B cell (primary cell): ENCODE measurements at regions not wholly inside any gene's neighbourhood (a gene's known extent, or its start where the extent isn't known, plus 50 kb on each side); places are given as distances from the start of the nearest gene placed in this dataset.

ENCODE experiments used
- ATAC-seq: fragments of 200-7000 bp; cut with Tn5 transposase; one replicate; pipeline ENCODE4 v1.10.0; 2021; ENCODE audit warnings: low read depth, mild to moderate bottlenecking, moderate number of reproducible peaks, moderate library complexity
- CTCF ChIA-PET: fragments of 350-600 bp; sonication (Branson Sonifier 250); formaldehyde crosslinking; loops from one replicate; lab custom pipeline; 2021; ENCODE audit warnings: antibody characterized with exemption, inconsistent platforms; lab: Charles Lee
- POLR2A ChIA-PET: fragments of 350-600 bp; sonication (Branson Sonifier 250); formaldehyde crosslinking; loops from one replicate; lab custom pipeline; 2021; ENCODE audit warnings: antibody characterized with exemption; lab: Charles Lee
- DNase-seq: peaks from one replicate; pipeline ENCODE4 v3.0.0; 2013
- H2AFZ ChIP-seq: 2 replicates; pipeline ENCODE4 v1.6.1; 2012; ENCODE audit warnings: mild to moderate bottlenecking, low read depth, low read length; ENCODE audit not compliant: insufficient read depth, poor library complexity, severe bottlenecking
- H3K27ac ChIP-seq, 2 donors: 1 replicate in 1 of 2; 2 replicates in 1 of 2; pipeline ENCODE4 v1.5.1; 2012 to 2013; ENCODE audit warnings: low read length in 2 of 2, mild to moderate bottlenecking in 2 of 2, moderate library complexity in 1 of 2
- H3K27me3 ChIP-seq, 4 experiments: fragments of 200-600 bp in 1 of 4; sonication (generic) in 1 of 4; replicated peaks in 1 of 4; 1 replicate in 2 of 4; 2 replicates in 2 of 4; pipeline versions ENCODE4 v1.6.1 to v1.7.0; 2013 to 2016; ENCODE audit warnings: low read length in 3 of 4, mild to moderate bottlenecking in 2 of 4, mixed read lengths in 1 of 4, moderate library complexity in 1 of 4; ENCODE audit not compliant: insufficient read depth in 4 of 4, control insufficient read depth in 3 of 4; ENCODE audit errors: control extremely low read depth in 1 of 4
- H3K36me3 ChIP-seq, 2 experiments: replicated peaks in 1 of 2; 1 replicate in 1 of 2; 2 replicates in 1 of 2; pipeline versions ENCODE4 v1.6.1 to v1.7.1; 2013; ENCODE audit warnings: low read length in 1 of 2; ENCODE audit not compliant: insufficient read depth in 2 of 2, control insufficient read depth in 1 of 2; ENCODE audit errors: control extremely low read depth in 1 of 2, extremely low read depth in 1 of 2
- H3K4me1 ChIP-seq, 2 donors: fragments of 200-600 bp in 1 of 2; sonication (generic) in 1 of 2; 1 replicate in 1 of 2; 2 replicates in 1 of 2; pipeline versions ENCODE4 v1.5.1 to v1.6.1; 2013 to 2017; ENCODE audit warnings: low read length in 2 of 2; ENCODE audit not compliant: control insufficient read depth in 2 of 2, insufficient read depth in 2 of 2
- H3K4me2 ChIP-seq: replicated peaks from 2 replicates; pipeline ENCODE3; 2012; ENCODE audit warnings: mild to moderate bottlenecking, low read depth, low read length; ENCODE audit not compliant: poor library complexity, severe bottlenecking
- H3K4me3 ChIP-seq, 5 experiments: fragments of 200-600 bp in 1 of 5; sonication (generic) in 1 of 5; 1 replicate in 3 of 5; 2 replicates in 2 of 5; pipeline versions ENCODE4 v1.5.1 to v1.7.0; 2011 to 2016; ENCODE audit warnings: low read length in 4 of 5, mild to moderate bottlenecking in 4 of 5, low read depth in 2 of 5, control low read depth in 1 of 5, moderate library complexity in 1 of 5; ENCODE audit not compliant: insufficient read depth in 1 of 5; ENCODE audit errors: control extremely low read depth in 1 of 5, extremely low read depth in 1 of 5
- H3K79me2 ChIP-seq: fragments of 200-600 bp; sonication (generic); one replicate; pipeline ENCODE4 v1.6.0; 2016; ENCODE audit warnings: low read length; ENCODE audit not compliant: control insufficient read depth, insufficient read depth
- H3K9ac ChIP-seq: fragments of 200-600 bp; sonication (generic); 2 replicates; pipeline ENCODE4 v1.6.1; 2017; ENCODE audit warnings: mild to moderate bottlenecking, low read length, moderate library complexity
- H3K9me3 ChIP-seq, 3 donors: one replicate each; pipeline versions ENCODE4 v1.6.1 to v1.7.1; 2013; ENCODE audit warnings: low read length in 2 of 3; ENCODE audit not compliant: control insufficient read depth in 2 of 3, insufficient read depth in 1 of 3; ENCODE audit errors: control extremely low read depth in 1 of 3
- H4K20me1 ChIP-seq: 2 replicates; pipeline ENCODE4 v1.6.0; 2012; ENCODE audit warnings: mild to moderate bottlenecking, low read length; ENCODE audit not compliant: insufficient read depth, control insufficient read depth, poor library complexity, severe bottlenecking
- H3K27ac Mint-ChIP-seq: one replicate; pipeline ENCODE4 v1.8.0; 2021; ENCODE audit warnings: mixed read lengths
- H3K27me3 Mint-ChIP-seq: one replicate; pipeline ENCODE4 v1.8.0; 2021; ENCODE audit warnings: mixed read lengths
- H3K4me1 Mint-ChIP-seq: one replicate; pipeline ENCODE4 v1.8.0; 2021; ENCODE audit warnings: mixed read lengths
- H3K4me3 Mint-ChIP-seq: one replicate; pipeline ENCODE4 v1.8.0; 2021; ENCODE audit warnings: mixed read lengths
- H3K9me3 Mint-ChIP-seq: one replicate; pipeline ENCODE4 v1.8.0; 2022; ENCODE audit warnings: mixed read lengths; ENCODE audit not compliant: insufficient read depth
- CTCF ChIP-seq: fragments of 200-600 bp; IDR thresholded peaks from one replicate; pipeline ENCODE4 v1.8.0; 2022; ENCODE audit warnings: antibody characterized with exemption, mild to moderate bottlenecking
- EZH2 ChIP-seq: IDR thresholded peaks from 2 replicates; pipeline ENCODE4 v1.6.1; 2012; ENCODE audit warnings: borderline replicate concordance, low read depth, mild to moderate bottlenecking, moderate library complexity, low read length; ENCODE audit not compliant: insufficient read depth, poor library complexity, severe bottlenecking
- WGBS: methylation state at CpG from one replicate; pipeline ENCODE4 v1.1.5; 2013; ENCODE audit warnings: missing lambda C conversion rate; ENCODE audit not compliant: insufficient coverage; 5-methylcytosine and 5-hydroxymethylcytosine counted together
- intact Hi-C: fragments of 100-400 bp; cut with micrococcal nuclease; formaldehyde crosslinking; loops from one replicate; pipeline ENCODE4 v1.10.0; 2022

DNA sequence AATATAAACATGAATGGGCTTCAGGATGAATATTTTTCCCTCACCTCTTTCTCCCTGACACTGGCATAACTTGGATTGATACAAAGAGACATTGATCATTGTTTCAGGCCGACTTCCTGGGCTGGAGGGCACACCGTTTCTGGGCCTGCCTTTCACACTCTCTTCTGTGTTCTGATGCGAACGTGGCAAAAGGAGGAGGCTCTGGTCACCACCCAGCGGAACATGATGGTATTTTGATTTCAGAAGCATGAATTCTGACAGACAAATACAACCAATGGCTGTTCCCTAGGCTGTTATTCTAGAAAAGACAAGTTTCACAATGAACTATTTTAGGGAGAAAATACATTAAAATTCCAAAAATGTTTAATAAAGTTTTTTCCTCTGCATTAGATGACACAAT is 534.5 kb upstream of the MKI67 start:
- H3K79me2 ChIP-seq = no peaks in the 10 kb centered on the region
- DNase-seq = no peak
- H3K9ac ChIP-seq = no peak overlapping the region
- no peak overlapping the region for H3K27ac Mint-ChIP-seq
- no peak overlapping the region for H2AFZ ChIP-seq
- no peak overlapping the region for H3K27ac ChIP-seq
- H3K36me3 ChIP-seq = no peaks in the 10 kb centered on the region
- no peak overlapping the region for H3K4me3 Mint-ChIP-seq
- peaks cover 0 to 5% (median 0%) of the 10 kb centered on the region in 3 donors for H3K9me3 ChIP-seq
- no peaks in the 10 kb centered on the region for H3K4me1 Mint-ChIP-seq
- no peak for TF ChIP-seq EZH2
- no peak for TF ChIP-seq CTCF
- no peak overlapping the region for H3K4me3 ChIP-seq
- ChIA-PET CTCF (no interaction called here), POLR2A (no interaction called here)
- H3K4me2 ChIP-seq = no peak overlapping the region
- intact Hi-C loops = no loop called here
- ATAC-seq = no peak
- no peaks in the 10 kb centered on the region for H3K27me3 Mint-ChIP-seq
- no peaks in the 10 kb centered on the region for H3K9me3 Mint-ChIP-seq
- H3K4me1 ChIP-seq = no peaks in the 10 kb centered on the region
- 60% methylated on average over 1 of the region's 5 CpGs for WGBS
- no peaks in the 10 kb centered on the region for H4K20me1 ChIP-seq
- no peaks in the 10 kb centered on the region for H3K27me3 ChIP-seq

- POLR2A ChIA-PET = no interaction called here
- TF ChIP-seq CTCF = no peak
- TF ChIP-seq EZH2 = no peak
- WGBS = 92% methylated on average over 4 of the region's 7 CpGs
- peaks cover 0 to 5% (median 0%) of the 10 kb centered on the region in 3 donors for H3K9me3 ChIP-seq
- Mint-ChIP-seq H3K9me3 (no peaks in the 10 kb centered on the region), H3K4me1 (no peaks in the 10 kb centered on the region), H3K27me3 (no peaks in the 10 kb centered on the region), H3K4me3 (no peak overlapping the region), H3K27ac (no peak overlapping the region)
- CTCF ChIA-PET = no interaction called here
- no peaks in the 10 kb centered on the region for H3K27me3 ChIP-seq
- H3K79me2 ChIP-seq = no peaks in the 10 kb centered on the region
- H3K9ac ChIP-seq = no peak overlapping the region
- H3K36me3 ChIP-seq = no peaks in the 10 kb centered on the region
- H3K27ac ChIP-seq = no peak overlapping the region
- H3K4me1 ChIP-seq = no peaks in the 10 kb centered on the region
- ATAC-seq (no peak), DNase-seq (no peak)
- H3K4me2 ChIP-seq = no peak overlapping the region
- no peaks in the 10 kb centered on the region for H4K20me1 ChIP-seq
- no peak overlapping the region for H2AFZ ChIP-seq
- no peak overlapping the region for H3K4me3 ChIP-seq
- intact Hi-C loops = no loop called here
Measured at GRCh38 chr10:128661404-128662197, 535.4 kb upstream of the MKI67 start.
